H1 (cell line): ENCODE measurements at regions not wholly inside any gene's neighbourhood (a gene's known extent, or its start where the extent isn't known, plus 50 kb on each side); places are given as distances from the start of the nearest gene placed in this dataset.

Source experiments
- ASH2L ChIP-seq: fragments of 200-600, 300-600 bp; sonication (generic); IDR thresholded peaks from one replicate; pipeline ENCODE4 v1.7.1; 2017; ENCODE audit warnings: low read length
- BRCA1 ChIP-seq: IDR thresholded peaks from 2 replicates; pipeline ENCODE4 v1.6.1; 2012; ENCODE audit warnings: low read depth, low read length, improper control_type of control experiment
- EP300 ChIP-seq, 2 experiments: IDR thresholded peaks; 1 replicate in 1 of 2; 2 replicates in 1 of 2; pipeline ENCODE4 v1.6.1; 2011 to 2012; ENCODE audit warnings: low read depth in 2 of 2, low read length in 2 of 2, mild to moderate bottlenecking in 2 of 2, borderline replicate concordance in 1 of 2, inconsistent platforms in 1 of 2, moderate library complexity in 1 of 2
- JUND ChIP-seq: IDR thresholded peaks from 2 replicates; pipeline ENCODE4 v1.6.1; 2011; ENCODE audit warnings: mild to moderate bottlenecking, improper control_type of control experiment, low read length
- TCF12 ChIP-seq: IDR thresholded peaks from 2 replicates; pipeline ENCODE4 v1.6.1; 2011; ENCODE audit warnings: low read depth, mild to moderate bottlenecking, low read length
- TF ChIP-seq, protein P1 (sequence below): fragments of 300-600 bp; sonication (generic); IDR thresholded peaks from 2 replicates; pipeline ENCODE4 v1.7.1; 2012; ENCODE audit warnings: low read length, moderate library complexity, mild to moderate bottlenecking, inconsistent platforms; ENCODE audit not compliant: insufficient replicate concordance

DNA sequence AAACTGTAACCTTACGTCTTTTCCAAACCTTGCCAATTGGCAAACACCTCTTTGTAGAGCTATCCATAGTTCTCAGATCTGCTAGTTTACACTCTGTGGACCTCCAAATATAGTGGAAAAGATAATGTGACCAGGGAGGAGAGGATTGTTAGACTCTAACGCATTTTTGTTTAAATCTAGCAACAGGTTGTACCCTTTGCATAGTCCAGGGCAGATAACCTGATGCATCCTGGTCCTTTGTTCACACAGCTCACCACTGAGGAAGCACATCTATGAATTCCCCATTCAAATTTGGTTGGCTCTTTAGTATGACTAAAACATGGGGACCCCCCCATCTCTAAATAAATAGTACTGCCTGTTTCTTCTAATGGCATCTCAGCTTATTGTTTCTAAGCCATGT lies 55.9 kb downstream of the PAGE2 start (continued):
- TF ChIP-seq, protein P1, sequence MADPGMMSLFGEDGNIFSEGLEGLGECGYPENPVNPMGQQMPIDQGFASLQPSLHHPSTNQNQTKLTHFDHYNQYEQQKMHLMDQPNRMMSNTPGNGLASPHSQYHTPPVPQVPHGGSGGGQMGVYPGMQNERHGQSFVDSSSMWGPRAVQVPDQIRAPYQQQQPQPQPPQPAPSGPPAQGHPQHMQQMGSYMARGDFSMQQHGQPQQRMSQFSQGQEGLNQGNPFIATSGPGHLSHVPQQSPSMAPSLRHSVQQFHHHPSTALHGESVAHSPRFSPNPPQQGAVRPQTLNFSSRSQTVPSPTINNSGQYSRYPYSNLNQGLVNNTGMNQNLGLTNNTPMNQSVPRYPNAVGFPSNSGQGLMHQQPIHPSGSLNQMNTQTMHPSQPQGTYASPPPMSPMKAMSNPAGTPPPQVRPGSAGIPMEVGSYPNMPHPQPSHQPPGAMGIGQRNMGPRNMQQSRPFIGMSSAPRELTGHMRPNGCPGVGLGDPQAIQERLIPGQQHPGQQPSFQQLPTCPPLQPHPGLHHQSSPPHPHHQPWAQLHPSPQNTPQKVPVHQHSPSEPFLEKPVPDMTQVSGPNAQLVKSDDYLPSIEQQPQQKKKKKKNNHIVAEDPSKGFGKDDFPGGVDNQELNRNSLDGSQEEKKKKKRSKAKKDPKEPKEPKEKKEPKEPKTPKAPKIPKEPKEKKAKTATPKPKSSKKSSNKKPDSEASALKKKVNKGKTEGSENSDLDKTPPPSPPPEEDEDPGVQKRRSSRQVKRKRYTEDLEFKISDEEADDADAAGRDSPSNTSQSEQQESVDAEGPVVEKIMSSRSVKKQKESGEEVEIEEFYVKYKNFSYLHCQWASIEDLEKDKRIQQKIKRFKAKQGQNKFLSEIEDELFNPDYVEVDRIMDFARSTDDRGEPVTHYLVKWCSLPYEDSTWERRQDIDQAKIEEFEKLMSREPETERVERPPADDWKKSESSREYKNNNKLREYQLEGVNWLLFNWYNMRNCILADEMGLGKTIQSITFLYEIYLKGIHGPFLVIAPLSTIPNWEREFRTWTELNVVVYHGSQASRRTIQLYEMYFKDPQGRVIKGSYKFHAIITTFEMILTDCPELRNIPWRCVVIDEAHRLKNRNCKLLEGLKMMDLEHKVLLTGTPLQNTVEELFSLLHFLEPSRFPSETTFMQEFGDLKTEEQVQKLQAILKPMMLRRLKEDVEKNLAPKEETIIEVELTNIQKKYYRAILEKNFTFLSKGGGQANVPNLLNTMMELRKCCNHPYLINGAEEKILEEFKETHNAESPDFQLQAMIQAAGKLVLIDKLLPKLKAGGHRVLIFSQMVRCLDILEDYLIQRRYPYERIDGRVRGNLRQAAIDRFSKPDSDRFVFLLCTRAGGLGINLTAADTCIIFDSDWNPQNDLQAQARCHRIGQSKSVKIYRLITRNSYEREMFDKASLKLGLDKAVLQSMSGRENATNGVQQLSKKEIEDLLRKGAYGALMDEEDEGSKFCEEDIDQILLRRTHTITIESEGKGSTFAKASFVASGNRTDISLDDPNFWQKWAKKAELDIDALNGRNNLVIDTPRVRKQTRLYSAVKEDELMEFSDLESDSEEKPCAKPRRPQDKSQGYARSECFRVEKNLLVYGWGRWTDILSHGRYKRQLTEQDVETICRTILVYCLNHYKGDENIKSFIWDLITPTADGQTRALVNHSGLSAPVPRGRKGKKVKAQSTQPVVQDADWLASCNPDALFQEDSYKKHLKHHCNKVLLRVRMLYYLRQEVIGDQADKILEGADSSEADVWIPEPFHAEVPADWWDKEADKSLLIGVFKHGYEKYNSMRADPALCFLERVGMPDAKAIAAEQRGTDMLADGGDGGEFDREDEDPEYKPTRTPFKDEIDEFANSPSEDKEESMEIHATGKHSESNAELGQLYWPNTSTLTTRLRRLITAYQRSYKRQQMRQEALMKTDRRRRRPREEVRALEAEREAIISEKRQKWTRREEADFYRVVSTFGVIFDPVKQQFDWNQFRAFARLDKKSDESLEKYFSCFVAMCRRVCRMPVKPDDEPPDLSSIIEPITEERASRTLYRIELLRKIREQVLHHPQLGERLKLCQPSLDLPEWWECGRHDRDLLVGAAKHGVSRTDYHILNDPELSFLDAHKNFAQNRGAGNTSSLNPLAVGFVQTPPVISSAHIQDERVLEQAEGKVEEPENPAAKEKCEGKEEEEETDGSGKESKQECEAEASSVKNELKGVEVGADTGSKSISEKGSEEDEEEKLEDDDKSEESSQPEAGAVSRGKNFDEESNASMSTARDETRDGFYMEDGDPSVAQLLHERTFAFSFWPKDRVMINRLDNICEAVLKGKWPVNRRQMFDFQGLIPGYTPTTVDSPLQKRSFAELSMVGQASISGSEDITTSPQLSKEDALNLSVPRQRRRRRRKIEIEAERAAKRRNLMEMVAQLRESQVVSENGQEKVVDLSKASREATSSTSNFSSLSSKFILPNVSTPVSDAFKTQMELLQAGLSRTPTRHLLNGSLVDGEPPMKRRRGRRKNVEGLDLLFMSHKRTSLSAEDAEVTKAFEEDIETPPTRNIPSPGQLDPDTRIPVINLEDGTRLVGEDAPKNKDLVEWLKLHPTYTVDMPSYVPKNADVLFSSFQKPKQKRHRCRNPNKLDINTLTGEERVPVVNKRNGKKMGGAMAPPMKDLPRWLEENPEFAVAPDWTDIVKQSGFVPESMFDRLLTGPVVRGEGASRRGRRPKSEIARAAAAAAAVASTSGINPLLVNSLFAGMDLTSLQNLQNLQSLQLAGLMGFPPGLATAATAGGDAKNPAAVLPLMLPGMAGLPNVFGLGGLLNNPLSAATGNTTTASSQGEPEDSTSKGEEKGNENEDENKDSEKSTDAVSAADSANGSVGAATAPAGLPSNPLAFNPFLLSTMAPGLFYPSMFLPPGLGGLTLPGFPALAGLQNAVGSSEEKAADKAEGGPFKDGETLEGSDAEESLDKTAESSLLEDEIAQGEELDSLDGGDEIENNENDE: no peak
- TF ChIP-seq JUND (no peak), ASH2L (no peak), EP300 (IDR thresholded peaks at IDR 0.05; ENCODE audit: borderline replicate concordance in 1 of 2, low read depth in 2 of 2, low read length in 2 of 2) (no peak), TCF12 (no peak), BRCA1 (no peak)
